Peyer's patch (tissue), 4 donors: ENCODE measurements at regions not wholly inside any gene's neighbourhood (a gene's known extent, or its start where the extent isn't known, plus 50 kb on each side); places are given as distances from the start of the nearest gene placed in this dataset.

Source experiments
- CTCF ChIP-seq, 6 experiments: fragments of 450-650 bp in 4 of 6; fragments of 200-600 bp in 2 of 6; sonication (generic) in 1 of 6; IDR thresholded peaks; one replicate each; pipeline ENCODE4 v1.5.1; 2017 to 2019; ENCODE audit warnings: antibody characterized with exemption in 6 of 6, mild to moderate bottlenecking in 3 of 6, moderate library complexity in 1 of 6
- POLR2A ChIP-seq, 2 donors: fragments of 450-650 bp; IDR thresholded peaks; one replicate each; pipeline ENCODE4 v1.5.1; 2017; ENCODE audit warnings: antibody characterized with exemption in 2 of 2, mild to moderate bottlenecking in 2 of 2, moderate library complexity in 2 of 2

DNA sequence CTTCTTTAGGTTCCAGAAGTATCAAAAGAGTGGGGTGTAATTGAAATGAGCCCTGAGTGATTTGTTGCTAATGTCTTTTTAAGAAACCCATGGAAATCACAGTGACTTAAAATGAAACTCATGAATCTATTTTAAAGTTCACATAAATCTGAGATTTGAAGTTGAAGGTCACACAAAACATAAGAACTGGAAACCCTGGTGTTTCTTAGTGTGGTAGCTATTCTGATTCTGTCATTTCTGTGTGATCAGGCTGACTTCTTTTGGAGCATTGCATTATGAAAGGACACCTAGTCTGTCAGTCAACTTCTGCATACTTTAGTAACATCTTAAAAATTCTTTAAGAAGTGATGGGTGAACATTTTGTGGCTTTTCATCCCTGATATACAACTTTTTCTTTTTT, 448.8 kb downstream of the TLE4 start:
- TF ChIP-seq POLR2A (IDR thresholded peaks at IDR 0.05), result no peak
- no peak for TF ChIP-seq CTCF (IDR thresholded peaks at IDR 0.05)
